Endometrium (tissue), 2 donors: ENCODE measurements at regions not wholly inside any gene's neighbourhood (a gene's known extent, or its start where the extent isn't known, plus 50 kb on each side); places are given as distances from the start of the nearest gene placed in this dataset.
"Not testable (repeated sequence)": the region's sequence is repeated elsewhere in the genome, so short reads cannot be mapped to it uniquely, and the experiment has no call there.

Experiments
- FAIRE-seq: peaks from 2 replicates; lab custom pipeline; 2012; peaks lifted over from hg19 to GRCh38; lab: Jason Lieb, UNC
- donor health status: control.
- donor health status: control.

GRCh38 chr6:102749210-102749971 lies 1355.9 kb downstream of the GRIK2 start:
- peak; percentile 60 for FAIRE-seq

- no peak for FAIRE-seq
Observed at GRCh38 chr6:102746941-102747340, 1353.4 kb downstream of the GRIK2 start.

GRCh38 chr6:102742754-102743356 lies 1349.3 kb downstream of the GRIK2 start:
- FAIRE-seq, result no peak

- no peak for FAIRE-seq
Observed at GRCh38 chr6:102742028-102742427, 1348.5 kb downstream of the GRIK2 start.

- no peak for FAIRE-seq
Observed at GRCh38 chr6:102736941-102737368, 1343.4 kb downstream of the GRIK2 start.

- no peak for FAIRE-seq
Observed at GRCh38 chr6:102732898-102733297, 1339.4 kb downstream of the GRIK2 start.

- not testable (repeated sequence) for FAIRE-seq
Observed at GRCh38 chr6:102722086-102722485, 1328.6 kb downstream of the GRIK2 start.

- no peak for FAIRE-seq
Observed at GRCh38 chr6:102717737-102718456, 1324.4 kb downstream of the GRIK2 start.

GRCh38 chr6:102717252-102717651 lies 1323.7 kb downstream of the GRIK2 start:
- no peak for FAIRE-seq

GRCh38 chr6:102701019-102701418 lies 1307.5 kb downstream of the GRIK2 start:
- FAIRE-seq, result no peak

GRCh38 chr6:102686461-102686860 lies 1293.0 kb downstream of the GRIK2 start:
- FAIRE-seq, result no peak

- FAIRE-seq, result no peak
Observed at GRCh38 chr6:102680413-102680812, 1286.9 kb downstream of the GRIK2 start.

GRCh38 chr6:102679865-102680264 lies 1286.4 kb downstream of the GRIK2 start:
- no peak for FAIRE-seq

- FAIRE-seq, result no peak
Observed at GRCh38 chr6:102677225-102677624, 1283.7 kb downstream of the GRIK2 start.

- no peak for FAIRE-seq
Observed at GRCh38 chr6:102670735-102671134, 1277.2 kb downstream of the GRIK2 start.

GRCh38 chr6:102662851-102663250 lies 1269.3 kb downstream of the GRIK2 start:
- FAIRE-seq, result no peak

- no peak for FAIRE-seq
Observed at GRCh38 chr6:102660303-102660702, 1266.8 kb downstream of the GRIK2 start.

- FAIRE-seq, result no peak
Observed at GRCh38 chr6:102655823-102656222, 1262.3 kb downstream of the GRIK2 start.

GRCh38 chr6:102641426-102641825 lies 1247.9 kb downstream of the GRIK2 start:
- no peak for FAIRE-seq

GRCh38 chr6:102631921-102632320 lies 1238.4 kb downstream of the GRIK2 start:
- no peak for FAIRE-seq

GRCh38 chr6:102623201-102623600 lies 1229.7 kb downstream of the GRIK2 start:
- FAIRE-seq, result no peak

GRCh38 chr6:102619585-102619984 lies 1226.1 kb downstream of the GRIK2 start:
- FAIRE-seq, result no peak

- no peak for FAIRE-seq
Observed at GRCh38 chr6:102582569-102582968, 1189.1 kb downstream of the GRIK2 start.
